ENCODE measurements at regions not wholly inside any gene's neighbourhood (a gene's known extent, or its start where the extent isn't known, plus 50 kb on each side); places are given as distances from the start of the nearest gene placed in this dataset.
A peak's percentile ranks its signal among the peaks of the same experiment; 100 is the strongest.

- no peak for TF ChIP-seq CTCF (IDR thresholded peaks at IDR 0.05; ENCODE audit: insufficient read depth, low read length, poor library complexity, severe bottlenecking)
- no peaks in the 10 kb centered on the region for H3K27me3 ChIP-seq (replicated peaks; ENCODE audit: control insufficient read depth, insufficient read depth, low read length)
- no peak for DNase-seq (ENCODE audit: extremely low read depth, insufficient read length)
- no peak overlapping the region for H3K4me3 ChIP-seq (replicated peaks; ENCODE audit: low read depth, low read length)
- H3K36me3 ChIP-seq (ENCODE audit: control insufficient read depth, insufficient read depth, low read length), result no peaks in the 10 kb centered on the region
Measured at GRCh38 chr10:107436568-107436967, 272.1 kb upstream of the SORCS1 start.

- no peak for TF ChIP-seq CTCF (IDR thresholded peaks at IDR 0.05; ENCODE audit: insufficient read depth, low read length, poor library complexity, severe bottlenecking)
- no peaks in the 10 kb centered on the region for H3K36me3 ChIP-seq (ENCODE audit: control insufficient read depth, insufficient read depth, low read length)
- no peak overlapping the region for H3K4me3 ChIP-seq (replicated peaks; ENCODE audit: low read depth, low read length)
- DNase-seq (ENCODE audit: extremely low read depth, insufficient read length), result no peak
- H3K27me3 ChIP-seq (replicated peaks; ENCODE audit: control insufficient read depth, insufficient read depth, low read length), result no peaks in the 10 kb centered on the region
Measured at GRCh38 chr10:107434854-107435253, 270.3 kb upstream of the SORCS1 start.

- no peak for DNase-seq (ENCODE audit: extremely low read depth, insufficient read length)
- TF ChIP-seq CTCF (IDR thresholded peaks at IDR 0.05; ENCODE audit: insufficient read depth, low read length, poor library complexity, severe bottlenecking), result no peak
Measured at GRCh38 chr10:107434201-107434600, 269.7 kb upstream of the SORCS1 start.

GRCh38 chr10:107433605-107434004, 269.1 kb upstream of the SORCS1 start:
- DNase-seq (ENCODE audit: extremely low read depth, insufficient read length), result no peak
- H3K36me3 ChIP-seq (ENCODE audit: control insufficient read depth, insufficient read depth, low read length), result no peaks in the 10 kb centered on the region
- peak overlapping the region; percentile 8 for H3K4me3 ChIP-seq (replicated peaks; ENCODE audit: low read depth, low read length)
- no peak for TF ChIP-seq CTCF (IDR thresholded peaks at IDR 0.05; ENCODE audit: insufficient read depth, low read length, poor library complexity, severe bottlenecking)
- no peaks in the 10 kb centered on the region for H3K27me3 ChIP-seq (replicated peaks; ENCODE audit: control insufficient read depth, insufficient read depth, low read length)

More at GRCh38 chr10:107434201-107434600, 269.7 kb upstream of the SORCS1 start:
- no peaks in the 10 kb centered on the region for H3K36me3 ChIP-seq (ENCODE audit: control insufficient read depth, insufficient read depth, low read length)
- no peak overlapping the region; the same call in 1 of the 2 replicates for H3K4me3 ChIP-seq (replicated peaks; ENCODE audit: low read depth, low read length)
- H3K27me3 ChIP-seq (replicated peaks; ENCODE audit: control insufficient read depth, insufficient read depth, low read length), result no peaks in the 10 kb centered on the region

GRCh38 chr10:107430446-107430845, 265.9 kb upstream of the SORCS1 start:
- TF ChIP-seq CTCF (IDR thresholded peaks at IDR 0.05; ENCODE audit: insufficient read depth, low read length, poor library complexity, severe bottlenecking), result no peak
- no peaks in the 10 kb centered on the region for H3K36me3 ChIP-seq (ENCODE audit: control insufficient read depth, insufficient read depth, low read length)

GRCh38 chr10:107427016-107427415, 262.5 kb upstream of the SORCS1 start:
- no peaks in the 10 kb centered on the region for H3K27me3 ChIP-seq (replicated peaks; ENCODE audit: control insufficient read depth, insufficient read depth, low read length)
- H3K4me3 ChIP-seq (replicated peaks; ENCODE audit: low read depth, low read length), result no peak overlapping the region
- H3K36me3 ChIP-seq (ENCODE audit: control insufficient read depth, insufficient read depth, low read length), result no peaks in the 10 kb centered on the region
- DNase-seq (ENCODE audit: extremely low read depth, insufficient read length), result no peak
- no peak for TF ChIP-seq CTCF (IDR thresholded peaks at IDR 0.05; ENCODE audit: insufficient read depth, low read length, poor library complexity, severe bottlenecking)

More at GRCh38 chr10:107430446-107430845, 265.9 kb upstream of the SORCS1 start:
- Histone ChIP-seq H3K27me3 (replicated peaks; ENCODE audit: control insufficient read depth, insufficient read depth, low read length) (no peaks in the 10 kb centered on the region), H3K4me3 (replicated peaks; ENCODE audit: low read depth, low read length) (no peak overlapping the region)
- no peak for DNase-seq (ENCODE audit: extremely low read depth, insufficient read length)

All from GM06990 (cell line).